ENCODE measurements at regions not wholly inside any gene's neighbourhood (a gene's known extent, or its start where the extent isn't known, plus 50 kb on each side); places are given as distances from the start of the nearest gene placed in this dataset.
"Not testable (repeated sequence)": the region's sequence is repeated elsewhere in the genome, so short reads cannot be mapped to it uniquely, and the experiment has no call there.

DNA sequence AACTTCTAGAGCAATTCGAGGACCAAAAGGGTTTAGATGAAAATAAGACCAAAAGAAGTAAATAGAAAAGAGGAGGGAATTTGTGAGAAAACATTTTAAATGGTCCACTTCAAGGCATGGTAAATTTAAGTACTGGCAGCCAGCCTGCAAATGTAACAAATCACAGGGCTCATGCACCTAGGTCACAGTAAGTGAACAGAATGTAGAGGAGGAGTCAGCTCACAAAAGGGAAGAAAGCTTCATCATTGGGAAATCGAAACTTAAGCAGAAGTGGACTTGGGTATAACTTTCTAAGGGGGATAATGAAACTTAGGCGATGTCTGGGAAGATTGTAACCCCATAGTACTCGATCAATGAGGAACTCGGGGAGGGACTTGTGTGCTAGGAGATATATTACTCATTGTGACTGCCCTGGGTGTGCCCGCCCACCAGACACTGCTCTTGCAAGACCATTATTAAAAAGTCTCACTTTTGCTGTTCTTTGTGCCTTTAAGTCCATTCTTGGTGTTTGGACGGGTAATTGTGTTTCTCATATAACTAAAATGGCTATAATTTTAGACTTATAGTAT is 1053.6 kb upstream of the MIR17HG start:
- DNase-seq: no peak

DNA sequence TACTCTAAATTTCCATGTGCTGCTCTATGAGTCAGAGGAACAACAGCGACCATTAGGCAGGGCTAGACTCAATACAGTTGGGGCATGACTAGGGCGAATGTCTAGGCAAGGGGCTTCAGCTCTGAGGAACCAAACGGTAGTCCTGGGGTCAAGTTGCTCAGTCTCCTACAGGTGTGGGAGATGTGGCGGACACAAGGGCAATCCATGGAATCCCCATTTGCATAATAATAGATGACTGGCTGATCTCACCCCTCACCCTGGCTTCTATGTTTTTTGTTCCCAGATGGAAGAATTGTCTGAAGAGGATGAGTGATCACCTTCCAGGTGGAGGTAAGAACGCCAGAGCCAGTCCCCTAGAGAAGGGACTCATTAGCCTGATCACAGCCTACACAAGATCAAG is 1048.2 kb upstream of the MIR17HG start:
- no peak for DNase-seq

GRCh38 chr13:90300015-90300414 is 1047.5 kb upstream of the MIR17HG start:
- no peak for DNase-seq

- no peak for DNase-seq
Observed at GRCh38 chr13:90302107-90302506, 1045.4 kb upstream of the MIR17HG start.

- DNase-seq: no peak
Observed at GRCh38 chr13:90305796-90306195, 1041.7 kb upstream of the MIR17HG start.

- no peak for DNase-seq
Observed at GRCh38 chr13:90307136-90307535, 1040.4 kb upstream of the MIR17HG start.

- no peak for DNase-seq
Observed at GRCh38 chr13:90308249-90308648, 1039.2 kb upstream of the MIR17HG start.

- DNase-seq: no peak
Observed at GRCh38 chr13:90311929-90312328, 1035.6 kb upstream of the MIR17HG start.

GRCh38 chr13:90315061-90315460 is 1032.4 kb upstream of the MIR17HG start:
- DNase-seq: no peak

- no peak for DNase-seq
Observed at GRCh38 chr13:90320664-90321063, 1026.8 kb upstream of the MIR17HG start.

DNA sequence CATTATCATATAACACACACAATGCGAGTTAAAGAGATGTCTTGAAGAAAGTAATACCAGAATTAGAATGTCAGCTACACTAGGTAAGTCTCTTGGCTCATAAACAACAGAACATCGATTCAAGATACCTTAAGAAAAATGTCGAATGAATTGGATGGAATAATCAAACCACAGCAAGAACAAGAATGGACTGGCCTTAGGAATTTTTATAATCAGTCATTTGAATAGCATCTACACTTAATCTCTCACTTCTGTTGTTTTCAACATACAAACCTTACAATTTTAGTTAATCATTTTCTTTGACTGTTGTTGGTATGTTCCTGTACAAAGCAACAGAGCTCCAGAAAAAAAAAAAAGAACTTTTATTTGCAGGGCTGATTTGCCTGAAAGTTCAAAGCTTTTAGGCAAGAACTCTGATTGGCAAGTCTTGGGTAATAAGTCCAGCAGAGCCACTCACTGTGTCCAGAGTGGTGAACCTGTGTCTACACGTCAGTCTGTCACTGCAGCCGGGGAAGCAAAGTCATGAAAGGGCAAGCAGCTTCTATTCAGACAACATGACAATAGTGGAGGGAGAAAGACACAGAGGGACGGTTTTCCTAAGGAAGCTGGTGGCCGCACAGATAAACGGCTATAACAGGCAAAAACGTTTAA is 1026.1 kb upstream of the MIR17HG start:
- no peak for DNase-seq

GRCh38 chr13:90329641-90330040 is 1017.8 kb upstream of the MIR17HG start:
- no peak for DNase-seq

GRCh38 chr13:90331974-90332373 is 1015.5 kb upstream of the MIR17HG start:
- no peak for DNase-seq

GRCh38 chr13:90336507-90336906 is 1011.0 kb upstream of the MIR17HG start:
- no peak for DNase-seq

GRCh38 chr13:90341348-90341747 is 1006.1 kb upstream of the MIR17HG start:
- not testable (repeated sequence) for DNase-seq

GRCh38 chr13:90348477-90349136 is 998.9 kb upstream of the MIR17HG start:
- not testable (repeated sequence) for DNase-seq

GRCh38 chr13:90352763-90353162 is 994.7 kb upstream of the MIR17HG start:
- DNase-seq: no peak

DNA sequence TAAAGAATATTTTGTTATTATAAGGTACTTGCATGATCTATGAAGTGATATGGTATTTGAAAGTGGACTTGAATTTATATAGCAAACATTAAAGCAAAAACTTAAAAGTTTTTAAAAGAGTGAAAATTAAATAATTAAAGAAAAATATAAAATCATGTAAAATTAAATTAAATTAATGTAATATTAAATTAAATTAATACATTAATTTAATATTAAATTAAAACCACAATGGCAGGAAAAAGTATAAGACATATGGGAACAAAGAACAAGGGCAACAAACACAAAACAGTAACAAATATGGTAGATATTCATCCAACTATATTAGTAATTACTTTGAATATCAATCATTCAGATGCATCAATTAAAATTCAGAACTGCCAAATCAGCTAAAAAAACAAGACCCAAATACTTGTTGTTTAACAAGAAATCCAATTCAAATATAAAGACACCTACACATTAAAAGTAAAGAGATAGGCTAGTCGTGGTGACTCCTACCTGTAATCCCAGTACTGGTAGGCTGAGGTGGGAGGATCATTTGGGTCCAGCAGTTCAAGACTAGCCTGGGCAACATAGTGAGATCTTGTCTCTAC is 992.2 kb upstream of the MIR17HG start:
- DNase-seq: no peak

DNA sequence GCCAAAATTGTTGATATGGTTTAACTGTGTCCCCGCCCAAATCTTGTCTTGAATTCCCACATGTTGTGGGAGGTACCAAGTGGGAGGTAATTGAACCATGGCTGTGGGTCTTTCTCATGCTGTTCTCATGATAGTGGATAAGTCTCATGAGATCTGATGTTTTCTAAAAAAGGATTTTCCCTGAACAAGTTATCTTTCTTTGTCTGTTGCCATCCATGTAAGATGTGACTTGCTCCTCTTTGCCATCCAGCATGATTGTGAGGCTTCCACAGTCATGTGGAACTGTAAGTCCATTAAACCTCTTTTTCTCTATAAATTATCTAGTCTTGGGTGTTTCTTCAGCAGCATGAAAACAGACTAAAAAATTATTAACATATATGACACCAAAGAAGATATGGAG is 986.7 kb upstream of the MIR17HG start:
- no peak for DNase-seq

- no peak for DNase-seq
Observed at GRCh38 chr13:90362707-90363106, 984.8 kb upstream of the MIR17HG start.

GRCh38 chr13:90365130-90365529 is 982.4 kb upstream of the MIR17HG start:
- no peak for DNase-seq

- DNase-seq: no peak
Observed at GRCh38 chr13:90374168-90374567, 973.3 kb upstream of the MIR17HG start.

DNA sequence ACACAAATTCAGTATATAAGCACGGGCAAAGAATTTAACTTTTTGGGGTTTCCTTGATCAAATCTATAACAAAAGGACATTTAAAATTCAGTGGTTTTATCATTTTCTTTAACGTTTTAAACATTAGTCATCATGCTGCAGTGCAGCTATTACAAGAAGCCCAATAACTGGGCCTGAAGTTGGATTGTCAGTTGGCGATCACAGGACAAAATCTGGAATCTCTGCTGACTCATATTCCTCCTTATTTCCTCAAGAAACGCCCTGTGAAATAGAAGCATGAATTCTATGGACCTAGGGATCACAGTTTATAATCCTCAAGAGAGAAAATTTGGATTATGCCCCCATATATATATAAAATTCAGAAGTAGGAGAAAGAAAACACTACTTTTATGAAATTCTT is 971.6 kb upstream of the MIR17HG start:
- no peak for DNase-seq
